HL-60 (cell line): ENCODE measurements at regions not wholly inside any gene's neighbourhood (a gene's known extent, or its start where the extent isn't known, plus 50 kb on each side); places are given as distances from the start of the nearest gene placed in this dataset.
"Not testable (repeated sequence)": the region's sequence is repeated elsewhere in the genome, so short reads cannot be mapped to it uniquely, and the experiment has no call there.

Source experiments
- CTCF ChIP-seq: IDR thresholded peaks from one replicate; pipeline ENCODE4 v1.5.1; 2011; ENCODE audit warnings: low read length, control low read depth, inconsistent platforms; ENCODE audit not compliant: insufficient read depth
- POLR2AphosphoS5 ChIP-seq: IDR thresholded peaks from 2 replicates; pipeline ENCODE4 v1.6.1; 2012; ENCODE audit warnings: low read depth

GRCh38 chr6:122944936-122945335 is 51.1 kb upstream of the CLVS2 start:
- not testable (repeated sequence) for TF ChIP-seq POLR2AphosphoS5, CTCF
